Breast epithelium (tissue), 4 donors: ENCODE measurements at regions not wholly inside any gene's neighbourhood (a gene's known extent, or its start where the extent isn't known, plus 50 kb on each side); places are given as distances from the start of the nearest gene placed in this dataset.
"Not testable (repeated sequence)": the region's sequence is repeated elsewhere in the genome, so short reads cannot be mapped to it uniquely, and the experiment has no call there.

ENCODE experiments used
- DNase-seq, 2 donors: peaks; one replicate each; pipeline ENCODE4 v3.0.0-alpha.2; 2019; ENCODE audit warnings: low spot score in 2 of 2
- H3K27ac ChIP-seq, 2 donors: fragments of 200-600 bp; sonication (generic) in 1 of 2; one replicate each; pipeline ENCODE4 v1.5.1; 2016 to 2019; ENCODE audit warnings: mild to moderate bottlenecking in 1 of 2
- H3K27me3 ChIP-seq, 2 donors: fragments of 200-600 bp; sonication (generic) in 1 of 2; one replicate each; pipeline versions ENCODE4 v1.5.1 to v1.6.0; 2017 to 2019; ENCODE audit warnings: control low read depth in 1 of 2, mild to moderate bottlenecking in 1 of 2
- H3K36me3 ChIP-seq: fragments of 200-600 bp; one replicate; pipeline ENCODE4 v1.5.1; 2019
- H3K4me1 ChIP-seq, 2 donors: fragments of 200-600 bp; sonication (generic); one replicate each; pipeline ENCODE4 v1.5.1; 2016 to 2019; ENCODE audit warnings: control low read depth in 1 of 2
- H3K4me3 ChIP-seq, 3 donors: fragments of 200-600 bp; sonication (generic); 1 replicate in 2 of 3; 2 replicates in 1 of 3; pipeline ENCODE4 v1.5.1; 2016 to 2019; ENCODE audit warnings: mild to moderate bottlenecking in 3 of 3, moderate library complexity in 2 of 3
- H3K9me3 ChIP-seq, 2 donors: fragments of 200-600 bp; sonication (generic) in 1 of 2; one replicate each; pipeline ENCODE4 v1.5.1; 2016 to 2019; ENCODE audit warnings: control low read depth in 1 of 2
- CTCF ChIP-seq, 3 donors: fragments of 450-650 bp; IDR thresholded peaks; one replicate each; pipeline ENCODE4 v1.5.1; 2016 to 2017; ENCODE audit warnings: antibody characterized with exemption in 3 of 3, mild to moderate bottlenecking in 3 of 3, moderate library complexity in 3 of 3
- POLR2A ChIP-seq: fragments of 450-650 bp; IDR thresholded peaks from one replicate; pipeline ENCODE4 v1.6.1; 2016; ENCODE audit warnings: antibody characterized with exemption, mild to moderate bottlenecking, moderate library complexity
- POLR2AphosphoS5 ChIP-seq, 3 donors: sonication (generic); formaldehyde crosslinking; IDR thresholded peaks; one replicate each; pipeline ENCODE4 v1.6.1; 2017; ENCODE audit warnings: antibody characterized with exemption in 3 of 3
- intact Hi-C: fragments of 100-400 bp; cut with DNase I; formaldehyde crosslinking; loops from one replicate; pipeline ENCODE4 v1.15.1; 2023; ENCODE audit warnings: low total_unique reads

DNA sequence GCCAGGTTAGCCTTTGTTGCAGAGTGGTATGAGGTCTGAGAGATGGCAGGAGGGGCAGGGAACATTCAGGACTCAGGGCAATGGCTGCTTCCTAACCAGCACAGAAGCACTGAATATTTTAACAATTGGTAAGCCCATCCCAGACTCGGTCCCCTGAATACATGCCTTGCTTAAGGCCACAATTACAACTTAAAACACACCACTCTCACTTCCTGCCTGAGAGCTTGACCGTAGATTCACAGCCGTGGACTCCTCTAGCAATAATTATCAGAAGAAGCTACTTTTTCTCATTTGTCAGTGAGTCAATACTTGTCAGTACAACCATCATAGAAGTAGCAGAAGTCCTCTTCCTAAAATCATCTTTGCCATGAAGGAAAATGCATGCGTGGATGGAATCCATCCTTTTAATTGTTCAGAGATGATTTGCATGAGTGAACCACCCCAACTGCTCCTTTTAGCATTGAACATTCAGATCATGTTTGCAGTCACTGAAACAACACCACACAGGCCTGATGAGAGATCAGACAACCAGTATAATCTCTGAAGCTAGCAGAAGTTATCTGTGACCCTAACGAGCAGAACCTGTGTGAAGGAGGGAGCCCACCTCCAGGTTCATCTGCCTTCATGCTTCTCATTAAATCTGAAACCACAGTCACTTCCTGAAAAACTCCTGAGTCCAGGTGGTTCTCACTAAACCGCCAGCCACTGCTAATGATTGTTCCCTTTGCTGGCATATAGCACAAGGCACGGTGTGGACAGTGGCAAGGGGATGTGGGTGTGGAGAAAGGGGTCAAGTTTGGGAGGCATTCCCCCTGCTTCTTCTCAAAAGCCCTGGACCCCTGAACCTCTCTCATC lies 333.9 kb upstream of the CNR1 start:
- H3K36me3 ChIP-seq = no peaks in the 10 kb centered on the region
- intact Hi-C loops = no loop called here

GRCh38 chr6:88499436-88499835 lies 333.3 kb upstream of the CNR1 start:
- no peaks in the 10 kb centered on the region for H3K9me3 ChIP-seq
- TF ChIP-seq POLR2A = no peak
- TF ChIP-seq CTCF (IDR thresholded peaks at IDR 0.05) = no peak
- no peak for TF ChIP-seq POLR2AphosphoS5 (IDR thresholded peaks at IDR 0.05)
- H3K27me3 ChIP-seq = no peaks in the 10 kb centered on the region
- no peak overlapping the region for H3K27ac ChIP-seq
- no peaks in the 10 kb centered on the region for H3K4me1 ChIP-seq
- no peak overlapping the region for H3K4me3 ChIP-seq
- intact Hi-C loops = no loop called here
- DNase-seq = no peak
- H3K36me3 ChIP-seq = no peaks in the 10 kb centered on the region

More for the DNA sequence above, 333.9 kb upstream of the CNR1 start:
- Histone ChIP-seq H3K27me3 (no peaks in the 10 kb centered on the region), H3K27ac (no peak overlapping the region), H3K4me3 (no peak overlapping the region), H3K4me1 (no peaks in the 10 kb centered on the region), H3K9me3 (peaks cover 0 to 2% of the 10 kb centered on the region in 2 donors)
- DNase-seq = no peak
- TF ChIP-seq POLR2A (no peak), CTCF (IDR thresholded peaks at IDR 0.05) (no peak), POLR2AphosphoS5 (IDR thresholded peaks at IDR 0.05) (no peak)

DNA sequence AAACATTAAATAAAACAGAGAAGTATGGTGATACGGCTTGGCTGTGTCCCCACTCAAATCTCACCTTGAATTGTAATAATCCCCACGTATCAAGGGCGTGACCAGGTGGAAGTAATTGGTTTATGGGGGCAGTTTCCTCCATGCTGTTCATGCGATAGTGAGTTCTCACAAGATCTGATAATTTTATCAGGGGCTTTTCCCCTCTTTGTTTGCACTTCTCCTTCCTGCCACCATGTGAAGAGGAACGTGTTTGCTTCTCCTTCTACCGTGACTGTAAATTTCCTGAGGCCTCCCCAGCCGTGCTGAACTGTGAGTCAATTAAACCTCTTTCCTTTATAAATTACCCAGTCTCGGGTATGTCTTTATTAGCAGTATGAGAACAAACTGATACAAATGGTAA lies 331.3 kb upstream of the CNR1 start:
- H3K36me3 ChIP-seq, H3K27me3 ChIP-seq, DNase-seq, intact Hi-C loops, H3K4me1 ChIP-seq, H3K9me3 ChIP-seq, H3K27ac ChIP-seq, H3K4me3 ChIP-seq: not testable (repeated sequence)

DNA sequence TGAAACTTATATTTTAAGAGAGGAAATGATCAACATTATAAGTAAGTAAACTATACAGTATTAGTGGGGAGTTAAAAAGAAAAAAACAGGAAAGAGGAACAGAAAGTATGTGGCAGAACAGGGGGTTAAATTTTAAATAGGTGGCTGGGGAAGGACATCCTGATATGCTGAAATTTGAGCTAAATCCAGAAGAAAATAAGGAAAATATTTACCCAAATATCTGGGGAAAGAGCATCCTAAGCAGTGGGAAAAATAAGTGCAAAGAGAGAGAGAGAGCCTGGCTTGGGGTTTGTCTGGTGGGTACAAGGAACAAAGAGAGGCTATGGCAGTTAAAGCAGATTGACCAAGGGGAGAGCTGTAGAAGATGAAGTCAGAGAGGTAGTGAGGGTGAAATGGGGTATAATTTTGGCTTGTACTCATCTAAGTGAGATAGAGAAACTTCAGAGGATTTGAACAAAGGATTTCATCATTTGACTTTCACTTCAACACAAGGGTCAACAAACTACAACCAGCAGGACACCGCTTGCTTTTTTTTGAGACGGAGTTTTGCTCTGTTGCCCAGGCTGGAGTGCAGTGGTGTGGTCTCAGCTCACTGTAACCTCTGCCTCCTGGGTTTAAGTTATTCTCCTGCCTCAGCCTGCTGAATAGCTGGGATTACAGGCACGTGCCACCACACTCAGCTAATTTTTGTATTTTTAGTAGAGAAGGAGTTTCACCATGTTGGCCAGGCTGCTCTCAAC lies 328.4 kb upstream of the CNR1 start:
- H3K27me3 ChIP-seq = no peaks in the 10 kb centered on the region
- no peak overlapping the region for H3K4me3 ChIP-seq
- H3K27ac ChIP-seq = no peak overlapping the region
- no peak for TF ChIP-seq POLR2A
- no peaks in the 10 kb centered on the region for H3K4me1 ChIP-seq
- intact Hi-C loops = no loop called here
- no peaks in the 10 kb centered on the region for H3K36me3 ChIP-seq
- H3K9me3 ChIP-seq = no peaks in the 10 kb centered on the region
- DNase-seq = no peak

GRCh38 chr6:88493717-88494116 lies 327.6 kb upstream of the CNR1 start:
- H3K36me3 ChIP-seq = no peaks in the 10 kb centered on the region
- TF ChIP-seq POLR2AphosphoS5 (IDR thresholded peaks at IDR 0.05) = no peak
- TF ChIP-seq CTCF (IDR thresholded peaks at IDR 0.05) = no peak
- no peaks in the 10 kb centered on the region for H3K27me3 ChIP-seq
- no peak overlapping the region for H3K4me3 ChIP-seq
- H3K27ac ChIP-seq = no peak overlapping the region
- no peak for DNase-seq
- no peaks in the 10 kb centered on the region for H3K9me3 ChIP-seq
- H3K4me1 ChIP-seq = no peaks in the 10 kb centered on the region
- intact Hi-C loops = no loop called here

- H3K4me1 ChIP-seq = no peaks in the 10 kb centered on the region
- H3K4me3 ChIP-seq = no peak overlapping the region
- TF ChIP-seq CTCF (IDR thresholded peaks at IDR 0.05) = no peak
- no peak for DNase-seq
- H3K27me3 ChIP-seq = no peaks in the 10 kb centered on the region
- H3K9me3 ChIP-seq = no peaks in the 10 kb centered on the region
- no peak overlapping the region for H3K27ac ChIP-seq
- H3K36me3 ChIP-seq = no peaks in the 10 kb centered on the region
- intact Hi-C loops = no loop called here
Measured at GRCh38 chr6:88492824-88493223, 326.7 kb upstream of the CNR1 start.
